A549 (cell line): ENCODE measurements at regions not wholly inside any gene's neighbourhood (a gene's known extent, or its start where the extent isn't known, plus 50 kb on each side); places are given as distances from the start of the nearest gene placed in this dataset.

Experiments
- POLR2A ChIP-seq: IDR thresholded peaks from 2 replicates; pipeline ENCODE4 v1.6.1; 2012; ENCODE audit warnings: mild to moderate bottlenecking, low read length
- POLR2AphosphoS2 ChIP-seq: conservative IDR thresholded peaks from 2 replicates; pipeline ENCODE4 v1.6.1; 2012; ENCODE audit warnings: low read length, improper control_type of control experiment, inconsistent platforms
- RAD21 ChIP-seq, 2 experiments: fragments of >200 bp in 1 of 2; sonication (Bioruptor Twin) in 1 of 2; formaldehyde crosslinking in 1 of 2; IDR thresholded peaks in 1 of 2; conservative IDR thresholded peaks in 1 of 2; 2 replicates in 1 of 2; 3 replicates in 1 of 2; pipeline ENCODE4 v1.6.1; 2012 to 2018; ENCODE audit warnings: inconsistent platforms in 1 of 2
- TF ChIP-seq, protein P1 (sequence below): fragments of >200 bp; sonication (Bioruptor Twin); formaldehyde crosslinking; IDR thresholded peaks from 3 replicates; pipeline ENCODE4 v1.5.1; 2016

DNA sequence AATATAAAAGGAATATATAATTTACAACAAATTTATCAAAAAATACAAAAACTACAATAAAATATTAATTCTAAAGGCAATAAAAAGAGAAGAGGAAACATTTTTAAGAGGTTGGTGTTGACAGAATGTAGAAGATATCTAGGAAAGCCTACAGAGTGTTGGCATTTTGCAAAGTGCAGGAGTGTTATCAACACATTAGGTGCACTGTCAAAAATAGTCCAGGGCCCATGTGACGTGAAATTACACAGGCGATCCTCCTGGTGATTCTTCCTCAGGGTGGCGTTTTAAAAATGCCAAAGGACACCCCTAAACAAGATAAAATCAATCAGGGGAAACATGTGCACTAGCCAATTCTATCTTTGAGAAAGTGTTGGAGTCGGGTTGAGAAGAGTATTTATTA lies 222.7 kb downstream of the ARPP21 start:
- TF ChIP-seq, protein P1, sequence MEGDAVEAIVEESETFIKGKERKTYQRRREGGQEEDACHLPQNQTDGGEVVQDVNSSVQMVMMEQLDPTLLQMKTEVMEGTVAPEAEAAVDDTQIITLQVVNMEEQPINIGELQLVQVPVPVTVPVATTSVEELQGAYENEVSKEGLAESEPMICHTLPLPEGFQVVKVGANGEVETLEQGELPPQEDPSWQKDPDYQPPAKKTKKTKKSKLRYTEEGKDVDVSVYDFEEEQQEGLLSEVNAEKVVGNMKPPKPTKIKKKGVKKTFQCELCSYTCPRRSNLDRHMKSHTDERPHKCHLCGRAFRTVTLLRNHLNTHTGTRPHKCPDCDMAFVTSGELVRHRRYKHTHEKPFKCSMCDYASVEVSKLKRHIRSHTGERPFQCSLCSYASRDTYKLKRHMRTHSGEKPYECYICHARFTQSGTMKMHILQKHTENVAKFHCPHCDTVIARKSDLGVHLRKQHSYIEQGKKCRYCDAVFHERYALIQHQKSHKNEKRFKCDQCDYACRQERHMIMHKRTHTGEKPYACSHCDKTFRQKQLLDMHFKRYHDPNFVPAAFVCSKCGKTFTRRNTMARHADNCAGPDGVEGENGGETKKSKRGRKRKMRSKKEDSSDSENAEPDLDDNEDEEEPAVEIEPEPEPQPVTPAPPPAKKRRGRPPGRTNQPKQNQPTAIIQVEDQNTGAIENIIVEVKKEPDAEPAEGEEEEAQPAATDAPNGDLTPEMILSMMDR, result no peak
- TF ChIP-seq POLR2AphosphoS2, result no peak
- no peak for TF ChIP-seq POLR2A
- no peak for TF ChIP-seq RAD21 (conservative IDR thresholded peaks at IDR 0.05 in 1 of 2, IDR thresholded peaks at IDR 0.05 in 1 of 2)
